ENCODE measurements at regions not wholly inside any gene's neighbourhood (a gene's known extent, or its start where the extent isn't known, plus 50 kb on each side); places are given as distances from the start of the nearest gene placed in this dataset.
"Not testable (repeated sequence)": the region's sequence is repeated elsewhere in the genome, so short reads cannot be mapped to it uniquely, and the experiment has no call there.

- TF ChIP-seq CTCF (IDR thresholded peaks at IDR 0.05) = no peak
- Histone ChIP-seq H3K4me3 (no peak overlapping the region), H3K36me3 (no peaks in the 10 kb centered on the region), H3K4me1 (no peaks in the 10 kb centered on the region), H3K9me3 (no peaks in the 10 kb centered on the region), H3K27ac (no peak overlapping the region), H3K27me3 (no peaks in the 10 kb centered on the region)
- no peak for DNase-seq (ENCODE audit: low spot score in 2 of 2)
- intact Hi-C loops (cut with DNase I) = no loop called here
Measured at GRCh38 chr9:31030741-31031202, 1353.7 kb upstream of the ACO1 start.

GRCh38 chr9:31032206-31032605, 1352.2 kb upstream of the ACO1 start:
- intact Hi-C loops (cut with DNase I) = no loop called here
- H3K36me3 ChIP-seq = no peaks in the 10 kb centered on the region
- no peak overlapping the region for H3K4me3 ChIP-seq
- H3K27ac ChIP-seq = no peak overlapping the region
- H3K9me3 ChIP-seq = no peaks in the 10 kb centered on the region
- H3K27me3 ChIP-seq = no peaks in the 10 kb centered on the region
- DNase-seq (ENCODE audit: low spot score in 2 of 2) = no peak
- TF ChIP-seq CTCF (IDR thresholded peaks at IDR 0.05) = no peak
- no peaks in the 10 kb centered on the region for H3K4me1 ChIP-seq

GRCh38 chr9:31034311-31034710, 1350.1 kb upstream of the ACO1 start:
- no peak for DNase-seq (ENCODE audit: low spot score in 2 of 2)
- H3K27me3 ChIP-seq = no peaks in the 10 kb centered on the region
- no peak for TF ChIP-seq CTCF (IDR thresholded peaks at IDR 0.05)
- intact Hi-C loops (cut with DNase I) = no loop called here
- no peaks in the 10 kb centered on the region for H3K9me3 ChIP-seq
- H3K27ac ChIP-seq = no peak overlapping the region
- H3K4me1 ChIP-seq = no peaks in the 10 kb centered on the region
- no peak overlapping the region for H3K4me3 ChIP-seq
- H3K36me3 ChIP-seq = no peaks in the 10 kb centered on the region

GRCh38 chr9:31040564-31040963, 1343.9 kb upstream of the ACO1 start:
- no peaks in the 10 kb centered on the region for H3K9me3 ChIP-seq
- intact Hi-C loops (cut with DNase I) = no loop called here
- no peaks in the 10 kb centered on the region for H3K27me3 ChIP-seq
- no peaks in the 10 kb centered on the region for H3K4me1 ChIP-seq
- no peaks in the 10 kb centered on the region for H3K36me3 ChIP-seq
- H3K4me3 ChIP-seq = no peak overlapping the region
- DNase-seq (ENCODE audit: low spot score in 2 of 2) = no peak
- H3K27ac ChIP-seq = no peak overlapping the region
- TF ChIP-seq CTCF (IDR thresholded peaks at IDR 0.05) = no peak

- H3K27ac ChIP-seq = no peak overlapping the region
- H3K27me3 ChIP-seq = no peaks in the 10 kb centered on the region
- H3K4me3 ChIP-seq = no peak overlapping the region
- no peaks in the 10 kb centered on the region for H3K4me1 ChIP-seq
- DNase-seq (ENCODE audit: low spot score in 2 of 2) = no peak
- intact Hi-C loops (cut with DNase I) = no loop called here
- H3K9me3 ChIP-seq = no peaks in the 10 kb centered on the region
- H3K36me3 ChIP-seq = no peaks in the 10 kb centered on the region
- no peak for TF ChIP-seq CTCF (IDR thresholded peaks at IDR 0.05)
Measured at GRCh38 chr9:31045810-31046209, 1338.6 kb upstream of the ACO1 start.

- intact Hi-C loops (cut with DNase I); H3K27ac ChIP-seq; H3K4me1 ChIP-seq; H3K36me3 ChIP-seq; H3K4me3 ChIP-seq; H3K27me3 ChIP-seq; DNase-seq (ENCODE audit: low spot score in 2 of 2); H3K9me3 ChIP-seq: not testable (repeated sequence)
Measured at GRCh38 chr9:31061592-31061991, 1322.9 kb upstream of the ACO1 start.

All from ascending aorta (tissue), 2 donors.